GM10248 (cell line): ENCODE measurements at regions not wholly inside any gene's neighbourhood (a gene's known extent, or its start where the extent isn't known, plus 50 kb on each side); places are given as distances from the start of the nearest gene placed in this dataset.
"Not testable (repeated sequence)": the region's sequence is repeated elsewhere in the genome, so short reads cannot be mapped to it uniquely, and the experiment has no call there.

Experiments used
- CTCF ChIA-PET: fragments of 300-600 bp; sonication (Branson Sonifier 250); formaldehyde crosslinking; extraction: SDS; loops from one replicate; lab custom pipeline; 2021; ENCODE audit warnings: antibody characterized with exemption; lab: Yijun Ruan, JAX
- POLR2A ChIA-PET: fragments of 350-650 bp; sonication (Branson Sonifier 250); formaldehyde crosslinking; extraction: SDS; loops from one replicate; lab custom pipeline; 2020; ENCODE audit warnings: antibody characterized with exemption; lab: Yijun Ruan, JAX
- DNase-seq: peaks from one replicate; pipeline ENCODE4 v3.0.0; 2012; ENCODE audit errors: extremely low spot score
- CTCF ChIP-seq: IDR thresholded peaks from 2 replicates; pipeline ENCODE4 v1.5.1; 2012; ENCODE audit warnings: mild to moderate bottlenecking, low read depth; ENCODE audit errors: extremely low read depth, missing control alignments, control extremely low read depth

GRCh38 chr12:64552510-64552909, 57.8 kb upstream of the RASSF3 start:
- POLR2A ChIA-PET, DNase-seq: not testable (repeated sequence)
- CTCF ChIA-PET: interaction anchor here (1.4 to 7.1 kb wide), 2 partner anchors 147 to 155 kb away, joined by 3 to 172 read pairs; no protein-coding TSS in a partner anchor

GRCh38 chr12:64553689-64554088, 56.6 kb upstream of the RASSF3 start:
- POLR2A ChIA-PET, DNase-seq: not testable (repeated sequence)
- CTCF ChIA-PET: interaction anchor here (7.1 kb wide), 1 partner anchor 146 kb away, joined by 172 read pairs; no protein-coding TSS in a partner anchor

GRCh38 chr12:64556231-64556630, 54.1 kb upstream of the RASSF3 start:
- POLR2A ChIA-PET: interaction anchor here (0.6 kb wide), 1 partner anchor 147 kb away, joined by 3 read pairs; no protein-coding TSS in a partner anchor
- CTCF ChIA-PET: no interaction called here
- DNase-seq: no peak
- no peak for TF ChIP-seq CTCF

GRCh38 chr12:64558754-64559153, 51.5 kb upstream of the RASSF3 start:
- DNase-seq: no peak
- CTCF ChIA-PET: interaction anchor here (1.2 to 7.6 kb wide), 3 partner anchors 10 to 139 kb away, joined by 3 to 51 read pairs (median 5); no protein-coding TSS in a partner anchor
- no peak for TF ChIP-seq CTCF
- POLR2A ChIA-PET: no interaction called here

GRCh38 chr12:64560396-64561301, 49.6 kb upstream of the RASSF3 start:
- no peak for DNase-seq
- ChIA-PET POLR2A (no interaction called here), CTCF (interaction anchor here (1.0 to 7.6 kb wide), 5 partner anchors 9 to 137 kb away, joined by 3 to 51 read pairs (median 4); no protein-coding TSS in a partner anchor)
- TF ChIP-seq CTCF: no peak
